ENCODE measurements at regions not wholly inside any gene's neighbourhood (a gene's known extent, or its start where the extent isn't known, plus 50 kb on each side); places are given as distances from the start of the nearest gene placed in this dataset.
A peak's percentile ranks its signal among the peaks of the same experiment; 100 is the strongest.

DNA sequence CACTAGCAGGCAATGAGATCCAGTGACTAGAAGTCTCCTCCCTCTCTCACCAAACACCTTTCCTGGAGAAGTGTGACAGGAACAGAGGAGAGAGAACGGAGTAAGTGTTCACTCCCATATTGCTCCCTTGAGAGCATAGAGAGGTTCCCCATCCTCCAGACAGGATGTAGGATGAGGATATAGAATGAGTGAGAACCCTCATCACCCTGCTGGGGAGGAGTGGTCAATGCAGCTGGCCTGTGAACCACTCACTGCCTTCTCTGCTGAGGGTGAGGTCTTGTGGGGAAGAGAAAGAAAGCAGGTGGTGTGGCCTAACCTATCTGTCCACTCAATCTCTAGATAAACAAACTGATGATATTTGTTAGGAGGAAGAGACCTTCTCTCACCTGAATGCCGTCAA lies 386.6 kb downstream of the PCDH20 start:
- ATAC-seq (no peak), DNase-seq (no peak)
- 70% methylated on average over 2 of the region's 2 CpGs for WGBS
- H3K27me3 ChIP-seq (ENCODE audit: control insufficient read depth, insufficient read depth): no peaks in the 10 kb centered on the region
- H3K4me1 ChIP-seq (ENCODE audit: control insufficient read depth, insufficient read depth, low read length): no peaks in the 10 kb centered on the region
- no peaks in the 10 kb centered on the region for H3K9me3 ChIP-seq (ENCODE audit: control insufficient read depth, low read length)
- no peak overlapping the region for H3K27ac ChIP-seq (ENCODE audit: low read length)
- intact Hi-C loops (cut with DNase I): no loop called here
- H3K4me3 ChIP-seq (ENCODE audit: low read length): no peak overlapping the region

- ATAC-seq: no peak
- Histone ChIP-seq H3K9me3 (ENCODE audit: control insufficient read depth, low read length) (no peaks in the 10 kb centered on the region), H3K4me1 (ENCODE audit: control insufficient read depth, insufficient read depth, low read length) (no peaks in the 10 kb centered on the region), H3K27me3 (ENCODE audit: control insufficient read depth, insufficient read depth) (no peaks in the 10 kb centered on the region), H3K4me3 (ENCODE audit: low read length) (no peak overlapping the region), H3K27ac (ENCODE audit: low read length) (no peak overlapping the region)
- intact Hi-C loops (cut with DNase I): no loop called here
- DNase-seq: no peak
Measured at GRCh38 chr13:61024046-61024445, 391.6 kb downstream of the PCDH20 start.

DNA sequence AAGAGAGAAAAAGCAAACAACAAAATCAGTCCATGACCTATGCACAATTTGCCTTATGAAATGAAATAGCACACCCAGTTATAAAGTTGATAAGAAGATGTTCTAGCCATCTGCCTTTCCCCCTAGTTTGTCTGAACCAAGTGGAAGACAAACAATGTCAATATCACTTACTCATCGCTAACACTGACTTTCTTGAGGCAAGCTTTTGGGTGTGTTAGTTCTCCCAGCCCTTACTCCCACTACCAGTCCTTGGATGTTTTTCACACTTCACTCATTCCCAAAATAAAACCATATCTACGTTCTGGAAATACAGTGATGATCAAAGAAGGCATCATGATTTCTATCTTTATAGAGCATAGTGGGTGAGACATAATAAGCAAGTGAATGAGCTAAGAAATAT lies 393.8 kb downstream of the PCDH20 start:
- H3K27ac ChIP-seq (ENCODE audit: low read length): no peak overlapping the region
- intact Hi-C loops (cut with DNase I): no loop called here
- no peaks in the 10 kb centered on the region for H3K9me3 ChIP-seq (ENCODE audit: control insufficient read depth, low read length)
- H3K4me1 ChIP-seq (ENCODE audit: control insufficient read depth, insufficient read depth, low read length): no peaks in the 10 kb centered on the region
- ATAC-seq (no peak), DNase-seq (no peak)
- no peak overlapping the region for H3K4me3 ChIP-seq (ENCODE audit: low read length)
- H3K27me3 ChIP-seq (ENCODE audit: control insufficient read depth, insufficient read depth): no peaks in the 10 kb centered on the region
- WGBS: 55% methylated on average over 2 of the region's 2 CpGs

DNA sequence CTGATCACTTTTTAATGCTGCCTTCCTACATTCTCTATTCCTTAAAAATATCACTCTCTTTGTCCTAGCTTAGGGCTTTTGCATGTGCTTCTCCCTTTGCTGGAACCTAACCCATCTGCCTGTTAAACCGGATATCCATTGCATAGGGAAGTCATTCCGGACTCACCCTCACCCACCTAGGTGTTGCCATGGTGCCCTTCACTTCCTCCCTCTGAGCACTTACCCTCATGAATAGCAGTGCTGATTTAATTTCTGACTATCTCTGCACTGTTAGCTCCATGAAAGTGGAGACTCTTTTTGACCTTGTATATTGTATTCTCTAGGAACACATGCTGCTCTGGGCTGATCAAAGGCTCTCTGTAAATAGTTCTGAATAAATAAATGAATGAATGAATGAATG lies 401.9 kb downstream of the PCDH20 start:
- no peak overlapping the region for H3K4me3 ChIP-seq (ENCODE audit: low read length)
- DNase-seq: no peak
- WGBS: 84% methylated on average over 2 of the region's 2 CpGs
- no peaks in the 10 kb centered on the region for H3K9me3 ChIP-seq (ENCODE audit: control insufficient read depth, low read length)
- no peak overlapping the region for H3K27ac ChIP-seq (ENCODE audit: low read length)
- no peaks in the 10 kb centered on the region for H3K4me1 ChIP-seq (ENCODE audit: control insufficient read depth, insufficient read depth, low read length)
- no peak for ATAC-seq
- intact Hi-C loops (cut with DNase I): no loop called here
- H3K27me3 ChIP-seq (ENCODE audit: control insufficient read depth, insufficient read depth): no peaks in the 10 kb centered on the region

DNA sequence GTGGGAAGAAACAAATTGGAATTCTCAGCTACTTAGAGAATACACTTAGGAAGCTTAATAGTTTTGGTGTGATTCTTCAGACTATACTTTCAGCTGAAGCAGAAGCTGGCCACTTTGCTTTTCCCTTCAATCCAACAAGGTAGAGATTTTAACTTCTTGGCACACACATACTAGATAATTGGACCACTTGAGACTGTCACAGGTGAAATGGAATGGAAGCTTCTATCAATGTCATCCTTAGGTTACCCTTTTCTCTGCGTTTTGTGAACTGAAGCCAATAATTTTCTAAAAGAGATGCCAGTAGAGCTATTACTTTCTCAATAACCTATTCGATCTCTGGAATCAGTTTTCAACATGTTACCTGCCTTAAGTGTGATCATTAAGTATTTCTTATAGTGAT lies 405.3 kb downstream of the PCDH20 start:
- Histone ChIP-seq H3K9me3 (ENCODE audit: control insufficient read depth, low read length) (no peaks in the 10 kb centered on the region), H3K4me1 (ENCODE audit: control insufficient read depth, insufficient read depth, low read length) (no peaks in the 10 kb centered on the region), H3K4me3 (ENCODE audit: low read length) (no peak overlapping the region), H3K27me3 (ENCODE audit: control insufficient read depth, insufficient read depth) (no peaks in the 10 kb centered on the region), H3K27ac (ENCODE audit: low read length) (no peak overlapping the region)
- ATAC-seq (no peak), DNase-seq (no peak)
- intact Hi-C loops (cut with DNase I): no loop called here
- 65% methylated on average over 2 of the region's 2 CpGs for WGBS

GRCh38 chr13:61002686-61003085 lies 413.0 kb downstream of the PCDH20 start:
- H3K27ac ChIP-seq (ENCODE audit: low read length): no peak overlapping the region
- no peak overlapping the region for H3K4me3 ChIP-seq (ENCODE audit: low read length)
- intact Hi-C loops (cut with DNase I): no loop called here
- no peaks in the 10 kb centered on the region for H3K4me1 ChIP-seq (ENCODE audit: control insufficient read depth, insufficient read depth, low read length)
- H3K9me3 ChIP-seq (ENCODE audit: control insufficient read depth, low read length): no peaks in the 10 kb centered on the region
- ATAC-seq (no peak), DNase-seq (no peak)
- no peaks in the 10 kb centered on the region for H3K27me3 ChIP-seq (ENCODE audit: control insufficient read depth, insufficient read depth)
- WGBS: 56% methylated on average over 1 of the region's 1 CpG

- DNase-seq (peak in 2 of 3 donors; percentile 31 to 38), ATAC-seq (no peak)
- H3K27ac ChIP-seq (ENCODE audit: low read length): no peak overlapping the region
- H3K4me3 ChIP-seq (ENCODE audit: low read length): no peak overlapping the region
- H3K4me1 ChIP-seq (ENCODE audit: control insufficient read depth, insufficient read depth, low read length): no peaks in the 10 kb centered on the region
- WGBS: 84% methylated on average over 4 of the region's 4 CpGs
- H3K9me3 ChIP-seq (ENCODE audit: control insufficient read depth, low read length): no peaks in the 10 kb centered on the region
- intact Hi-C loops (cut with DNase I): no loop called here
- H3K27me3 ChIP-seq (ENCODE audit: control insufficient read depth, insufficient read depth): no peaks in the 10 kb centered on the region
Measured at GRCh38 chr13:60990032-60990733, 425.5 kb downstream of the PCDH20 start.

GRCh38 chr13:60986301-60986700 lies 429.3 kb downstream of the PCDH20 start:
- DNase-seq: no peak
- no peak overlapping the region for H3K4me3 ChIP-seq (ENCODE audit: low read length)
- H3K4me1 ChIP-seq (ENCODE audit: control insufficient read depth, insufficient read depth, low read length): no peaks in the 10 kb centered on the region
- no peak for ATAC-seq
- no peak overlapping the region for H3K27ac ChIP-seq (ENCODE audit: low read length)
- 84% methylated on average over 1 of the region's 1 CpG for WGBS
- intact Hi-C loops (cut with DNase I): no loop called here
- no peaks in the 10 kb centered on the region for H3K9me3 ChIP-seq (ENCODE audit: control insufficient read depth, low read length)
- H3K27me3 ChIP-seq (ENCODE audit: control insufficient read depth, insufficient read depth): no peaks in the 10 kb centered on the region

- no peak overlapping the region for H3K4me3 ChIP-seq (ENCODE audit: low read length)
- ATAC-seq (no peak), DNase-seq (no peak)
- intact Hi-C loops (cut with DNase I): no loop called here
- no peaks in the 10 kb centered on the region for H3K9me3 ChIP-seq (ENCODE audit: control insufficient read depth, low read length)
- no peak overlapping the region for H3K27ac ChIP-seq (ENCODE audit: low read length)
- WGBS: 81% methylated on average over 3 of the region's 3 CpGs
- no peaks in the 10 kb centered on the region for H3K27me3 ChIP-seq (ENCODE audit: control insufficient read depth, insufficient read depth)
- no peaks in the 10 kb centered on the region for H3K4me1 ChIP-seq (ENCODE audit: control insufficient read depth, insufficient read depth, low read length)
Measured at GRCh38 chr13:60981407-60981806, 434.2 kb downstream of the PCDH20 start.

DNA sequence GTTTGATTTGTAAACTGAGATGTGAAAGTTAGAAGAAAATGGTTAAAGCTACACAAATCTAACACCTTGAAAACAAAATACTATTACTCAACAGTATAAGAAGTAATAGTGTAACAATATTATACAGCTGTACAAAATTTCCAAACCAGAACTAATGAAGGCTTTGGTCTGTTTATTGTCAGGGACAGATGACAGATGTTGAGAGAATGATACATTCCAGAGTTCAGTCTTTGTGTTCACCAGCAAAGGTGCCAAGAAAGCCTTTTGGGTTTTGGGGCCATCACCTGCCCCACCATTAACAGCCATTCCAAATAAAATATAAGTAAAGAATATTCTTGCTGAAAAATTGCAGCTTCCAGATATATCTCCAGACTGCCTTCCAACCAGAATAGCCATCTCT lies 439.3 kb downstream of the PCDH20 start:
- no peak overlapping the region for H3K27ac ChIP-seq (ENCODE audit: low read length)
- no peak overlapping the region for H3K4me3 ChIP-seq (ENCODE audit: low read length)
- no peaks in the 10 kb centered on the region for H3K9me3 ChIP-seq (ENCODE audit: control insufficient read depth, low read length)
- ATAC-seq (no peak), DNase-seq (no peak)
- H3K4me1 ChIP-seq (ENCODE audit: control insufficient read depth, insufficient read depth, low read length): no peaks in the 10 kb centered on the region
- intact Hi-C loops (cut with DNase I): no loop called here
- no peaks in the 10 kb centered on the region for H3K27me3 ChIP-seq (ENCODE audit: control insufficient read depth, insufficient read depth)

DNA sequence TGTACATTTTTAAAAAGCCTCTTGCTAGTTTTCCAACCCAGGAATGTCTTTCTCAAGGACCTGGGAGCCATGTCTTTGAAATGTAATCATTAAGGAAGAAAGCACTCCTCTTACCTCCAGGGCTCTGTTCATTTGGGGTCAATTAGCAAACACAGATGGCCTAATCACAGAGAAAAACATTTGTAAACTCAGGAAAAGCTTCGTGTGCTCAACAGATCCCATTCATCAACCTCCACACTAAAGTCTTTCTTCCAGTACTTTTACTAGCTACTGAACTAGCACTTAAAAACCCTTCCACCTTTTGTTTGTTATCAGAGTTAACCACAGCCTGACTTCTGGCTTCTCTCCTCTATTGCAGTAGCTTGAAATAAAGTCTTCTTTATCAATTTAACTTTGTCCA lies 441.4 kb downstream of the PCDH20 start:
- Histone ChIP-seq H3K9me3 (ENCODE audit: control insufficient read depth, low read length) (no peaks in the 10 kb centered on the region), H3K4me1 (ENCODE audit: control insufficient read depth, insufficient read depth, low read length) (no peaks in the 10 kb centered on the region), H3K27me3 (ENCODE audit: control insufficient read depth, insufficient read depth) (no peaks in the 10 kb centered on the region), H3K4me3 (ENCODE audit: low read length) (no peak overlapping the region), H3K27ac (ENCODE audit: low read length) (no peak overlapping the region)
- ATAC-seq (no peak), DNase-seq (no peak)
- 39% methylated on average over 1 of the region's 1 CpG for WGBS
- intact Hi-C loops (cut with DNase I): no loop called here

DNA sequence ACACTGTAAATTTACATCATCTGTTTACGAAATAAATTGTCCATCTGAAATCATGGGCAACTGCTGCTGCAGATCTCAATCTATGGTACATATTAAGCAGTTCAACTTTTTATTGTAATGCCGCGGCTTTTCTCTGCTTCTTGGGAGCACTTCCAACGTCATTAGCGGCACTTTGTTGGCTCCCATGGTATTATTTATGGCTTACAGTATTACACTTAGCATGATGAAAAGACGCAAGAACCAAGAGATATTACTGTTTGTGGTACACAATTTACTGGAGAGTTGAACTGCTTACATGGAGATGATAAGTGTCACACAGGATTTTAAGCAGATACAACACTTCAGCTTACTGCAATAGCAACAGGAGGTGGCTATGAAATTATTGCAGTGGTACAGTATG lies 442.1 kb downstream of the PCDH20 start:
- Histone ChIP-seq H3K27ac (ENCODE audit: low read length) (no peak overlapping the region), H3K9me3 (ENCODE audit: control insufficient read depth, low read length) (no peaks in the 10 kb centered on the region), H3K4me1 (ENCODE audit: control insufficient read depth, insufficient read depth, low read length) (no peaks in the 10 kb centered on the region), H3K27me3 (ENCODE audit: control insufficient read depth, insufficient read depth) (no peaks in the 10 kb centered on the region), H3K4me3 (ENCODE audit: low read length) (no peak overlapping the region)
- ATAC-seq (no peak), DNase-seq (no peak)
- 70% methylated on average over 6 of the region's 6 CpGs for WGBS
- intact Hi-C loops (cut with DNase I): no loop called here
